ENCODE measurements at regions not wholly inside any gene's neighbourhood (a gene's known extent, or its start where the extent isn't known, plus 50 kb on each side); places are given as distances from the start of the nearest gene placed in this dataset.

- DNase-seq (ENCODE audit: low read depth), result no peak
- no peak for TF ChIP-seq CTCF (IDR thresholded peaks at IDR 0.05; ENCODE audit: low read depth, low read length, missing control alignments)
- H3K4me3 ChIP-seq (ENCODE audit: low read depth, low read length), result no peak overlapping the region
These were observed 204.3 kb upstream of the SNX7 start for GRCh38 chr1:98457248-98457647.

GRCh38 chr1:98454666-98455065, 206.9 kb upstream of the SNX7 start:
- H3K4me3 ChIP-seq (ENCODE audit: low read depth, low read length), result no peak overlapping the region
- DNase-seq (ENCODE audit: low read depth), result no peak
- TF ChIP-seq CTCF (IDR thresholded peaks at IDR 0.05; ENCODE audit: low read depth, low read length, missing control alignments), result no peak

GRCh38 chr1:98453066-98453465, 208.5 kb upstream of the SNX7 start:
- H3K4me3 ChIP-seq (ENCODE audit: low read depth, low read length), result no peak overlapping the region
- DNase-seq (ENCODE audit: low read depth), result no peak
- TF ChIP-seq CTCF (IDR thresholded peaks at IDR 0.05; ENCODE audit: low read depth, low read length, missing control alignments), result no peak

GRCh38 chr1:98452162-98452561, 209.4 kb upstream of the SNX7 start:
- no peak overlapping the region for H3K4me3 ChIP-seq (ENCODE audit: low read depth, low read length)
- TF ChIP-seq CTCF (IDR thresholded peaks at IDR 0.05; ENCODE audit: low read depth, low read length, missing control alignments), result no peak
- DNase-seq (ENCODE audit: low read depth), result no peak

- H3K4me3 ChIP-seq (ENCODE audit: low read depth, low read length), result no peak overlapping the region
- TF ChIP-seq CTCF (IDR thresholded peaks at IDR 0.05; ENCODE audit: low read depth, low read length, missing control alignments), result no peak
- no peak for DNase-seq (ENCODE audit: low read depth)
These were observed 220.2 kb upstream of the SNX7 start for GRCh38 chr1:98441281-98441680.

GRCh38 chr1:98439471-98439870, 222.1 kb upstream of the SNX7 start:
- no peak for TF ChIP-seq CTCF (IDR thresholded peaks at IDR 0.05; ENCODE audit: low read depth, low read length, missing control alignments)
- no peak overlapping the region for H3K4me3 ChIP-seq (ENCODE audit: low read depth, low read length)
- DNase-seq (ENCODE audit: low read depth), result no peak

GRCh38 chr1:98437540-98437939, 224.0 kb upstream of the SNX7 start:
- no peak for TF ChIP-seq CTCF (IDR thresholded peaks at IDR 0.05; ENCODE audit: low read depth, low read length, missing control alignments)
- no peak for DNase-seq (ENCODE audit: low read depth)

More at GRCh38 chr1:98437540-98437939, 224.0 kb upstream of the SNX7 start:
- no peak overlapping the region for H3K4me3 ChIP-seq (ENCODE audit: low read depth, low read length)

Measured in GM12864 (cell line).